ENCODE measurements at regions not wholly inside any gene's neighbourhood (a gene's known extent, or its start where the extent isn't known, plus 50 kb on each side); places are given as distances from the start of the nearest gene placed in this dataset.

DNA sequence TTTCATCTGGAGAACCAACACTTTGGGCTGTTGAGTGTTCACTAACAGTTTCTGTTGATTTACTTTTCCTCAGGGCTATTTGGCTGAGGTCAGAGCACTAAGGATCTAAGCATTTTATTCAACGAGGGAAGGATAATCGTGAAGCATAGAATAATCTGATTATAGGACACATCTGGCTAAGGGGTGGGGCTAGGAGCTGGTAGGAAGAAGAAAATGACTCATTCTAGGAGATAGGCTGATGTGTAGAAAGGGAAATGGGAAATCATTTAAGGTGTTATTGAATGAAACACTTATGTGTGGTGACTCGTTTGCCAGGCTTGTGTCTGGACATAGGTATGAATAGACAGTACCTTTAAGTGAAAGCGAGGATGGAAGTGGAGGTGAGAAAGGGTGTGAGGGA lies 167.2 kb downstream of the ETNK1 start (continued):
- TF ChIP-seq GABPA (IDR thresholded peaks at IDR 0.05 in 1 of 2, conservative IDR thresholded peaks at IDR 0.05 in 1 of 2) (no peak), YY1 (IDR thresholded peaks at IDR 0.05) (no peak), JUND (IDR thresholded peaks at IDR 0.05) (no peak), HNF4A (conservative IDR thresholded peaks at IDR 0.05) (no peak), FOXA2 (IDR thresholded peaks at IDR 0.05) (no peak), HNF4G (IDR thresholded peaks at IDR 0.05) (no peak)
- TF ChIP-seq, protein P1, sequence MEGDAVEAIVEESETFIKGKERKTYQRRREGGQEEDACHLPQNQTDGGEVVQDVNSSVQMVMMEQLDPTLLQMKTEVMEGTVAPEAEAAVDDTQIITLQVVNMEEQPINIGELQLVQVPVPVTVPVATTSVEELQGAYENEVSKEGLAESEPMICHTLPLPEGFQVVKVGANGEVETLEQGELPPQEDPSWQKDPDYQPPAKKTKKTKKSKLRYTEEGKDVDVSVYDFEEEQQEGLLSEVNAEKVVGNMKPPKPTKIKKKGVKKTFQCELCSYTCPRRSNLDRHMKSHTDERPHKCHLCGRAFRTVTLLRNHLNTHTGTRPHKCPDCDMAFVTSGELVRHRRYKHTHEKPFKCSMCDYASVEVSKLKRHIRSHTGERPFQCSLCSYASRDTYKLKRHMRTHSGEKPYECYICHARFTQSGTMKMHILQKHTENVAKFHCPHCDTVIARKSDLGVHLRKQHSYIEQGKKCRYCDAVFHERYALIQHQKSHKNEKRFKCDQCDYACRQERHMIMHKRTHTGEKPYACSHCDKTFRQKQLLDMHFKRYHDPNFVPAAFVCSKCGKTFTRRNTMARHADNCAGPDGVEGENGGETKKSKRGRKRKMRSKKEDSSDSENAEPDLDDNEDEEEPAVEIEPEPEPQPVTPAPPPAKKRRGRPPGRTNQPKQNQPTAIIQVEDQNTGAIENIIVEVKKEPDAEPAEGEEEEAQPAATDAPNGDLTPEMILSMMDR (IDR thresholded peaks at IDR 0.05; ENCODE audit: low read depth, low read length, missing input control): no peak

DNA sequence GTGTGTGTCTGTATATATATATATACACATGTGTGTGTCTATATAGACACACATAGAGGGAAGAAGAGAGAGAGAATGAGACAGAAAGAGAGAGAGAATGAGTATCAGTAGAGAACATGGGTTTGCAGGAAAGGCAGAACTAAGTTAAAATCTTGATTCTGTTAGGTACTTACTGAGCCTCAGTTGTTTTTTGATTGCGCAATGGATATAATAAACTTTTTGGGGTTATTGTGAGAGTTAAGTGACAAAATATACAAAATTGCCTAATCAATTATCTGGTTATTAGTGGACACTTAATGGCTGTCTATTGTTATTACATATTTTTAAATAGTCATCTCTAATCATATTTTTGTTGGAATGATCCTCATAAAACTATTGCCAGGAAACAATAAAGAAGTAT lies 169.0 kb downstream of the ETNK1 start:
- Histone ChIP-seq H3K27ac (ENCODE audit: low read depth in 1 of 2, low read length in 2 of 2) (no peak overlapping the region), H3K36me3 (ENCODE audit: control insufficient read depth in 4 of 4, insufficient read depth in 3 of 4, low read depth in 1 of 4, low read length in 3 of 4) (no peaks in the 10 kb centered on the region), H3K27me3 (ENCODE audit: control insufficient read depth in 4 of 4, insufficient read depth in 4 of 4, low read length in 3 of 4) (no peaks in the 10 kb centered on the region), H3K4me1 (ENCODE audit: control insufficient read depth in 4 of 4, insufficient read depth in 4 of 4, low read length in 3 of 4) (no peaks in the 10 kb centered on the region), H3K4me3 (ENCODE audit: low read depth in 1 of 3, low read length in 3 of 3) (no peak overlapping the region), H3K9ac (ENCODE audit: low read depth in 1 of 2, low read length in 2 of 2) (no peak overlapping the region), H3K9me3 (ENCODE audit: control insufficient read depth in 4 of 4, low read length in 3 of 4) (no peaks in the 10 kb centered on the region)
- 99% methylated on average over 1 of the region's 1 CpG for WGBS
- no peak for DNase-seq (ENCODE audit: low spot score)
- TF ChIP-seq RXRA (IDR thresholded peaks at IDR 0.05): no peak
- TF ChIP-seq, protein P2, sequence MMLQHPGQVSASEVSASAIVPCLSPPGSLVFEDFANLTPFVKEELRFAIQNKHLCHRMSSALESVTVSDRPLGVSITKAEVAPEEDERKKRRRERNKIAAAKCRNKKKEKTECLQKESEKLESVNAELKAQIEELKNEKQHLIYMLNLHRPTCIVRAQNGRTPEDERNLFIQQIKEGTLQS (IDR thresholded peaks at IDR 0.05): no peak
- TF ChIP-seq EGR1 (IDR thresholded peaks at IDR 0.05; ENCODE audit: low read depth in 2 of 2): no peak
- TF ChIP-seq FOXA2 (IDR thresholded peaks at IDR 0.05): no peak
- TF ChIP-seq JUND (IDR thresholded peaks at IDR 0.05): no peak
- TF ChIP-seq HNF4G (IDR thresholded peaks at IDR 0.05): no peak
- TF ChIP-seq, protein P3, sequence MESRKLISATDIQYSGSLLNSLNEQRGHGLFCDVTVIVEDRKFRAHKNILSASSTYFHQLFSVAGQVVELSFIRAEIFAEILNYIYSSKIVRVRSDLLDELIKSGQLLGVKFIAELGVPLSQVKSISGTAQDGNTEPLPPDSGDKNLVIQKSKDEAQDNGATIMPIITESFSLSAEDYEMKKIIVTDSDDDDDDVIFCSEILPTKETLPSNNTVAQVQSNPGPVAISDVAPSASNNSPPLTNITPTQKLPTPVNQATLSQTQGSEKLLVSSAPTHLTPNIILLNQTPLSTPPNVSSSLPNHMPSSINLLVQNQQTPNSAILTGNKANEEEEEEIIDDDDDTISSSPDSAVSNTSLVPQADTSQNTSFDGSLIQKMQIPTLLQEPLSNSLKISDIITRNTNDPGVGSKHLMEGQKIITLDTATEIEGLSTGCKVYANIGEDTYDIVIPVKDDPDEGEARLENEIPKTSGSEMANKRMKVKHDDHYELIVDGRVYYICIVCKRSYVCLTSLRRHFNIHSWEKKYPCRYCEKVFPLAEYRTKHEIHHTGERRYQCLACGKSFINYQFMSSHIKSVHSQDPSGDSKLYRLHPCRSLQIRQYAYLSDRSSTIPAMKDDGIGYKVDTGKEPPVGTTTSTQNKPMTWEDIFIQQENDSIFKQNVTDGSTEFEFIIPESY (IDR thresholded peaks at IDR 0.05): no peak
- TF ChIP-seq, protein P4, sequence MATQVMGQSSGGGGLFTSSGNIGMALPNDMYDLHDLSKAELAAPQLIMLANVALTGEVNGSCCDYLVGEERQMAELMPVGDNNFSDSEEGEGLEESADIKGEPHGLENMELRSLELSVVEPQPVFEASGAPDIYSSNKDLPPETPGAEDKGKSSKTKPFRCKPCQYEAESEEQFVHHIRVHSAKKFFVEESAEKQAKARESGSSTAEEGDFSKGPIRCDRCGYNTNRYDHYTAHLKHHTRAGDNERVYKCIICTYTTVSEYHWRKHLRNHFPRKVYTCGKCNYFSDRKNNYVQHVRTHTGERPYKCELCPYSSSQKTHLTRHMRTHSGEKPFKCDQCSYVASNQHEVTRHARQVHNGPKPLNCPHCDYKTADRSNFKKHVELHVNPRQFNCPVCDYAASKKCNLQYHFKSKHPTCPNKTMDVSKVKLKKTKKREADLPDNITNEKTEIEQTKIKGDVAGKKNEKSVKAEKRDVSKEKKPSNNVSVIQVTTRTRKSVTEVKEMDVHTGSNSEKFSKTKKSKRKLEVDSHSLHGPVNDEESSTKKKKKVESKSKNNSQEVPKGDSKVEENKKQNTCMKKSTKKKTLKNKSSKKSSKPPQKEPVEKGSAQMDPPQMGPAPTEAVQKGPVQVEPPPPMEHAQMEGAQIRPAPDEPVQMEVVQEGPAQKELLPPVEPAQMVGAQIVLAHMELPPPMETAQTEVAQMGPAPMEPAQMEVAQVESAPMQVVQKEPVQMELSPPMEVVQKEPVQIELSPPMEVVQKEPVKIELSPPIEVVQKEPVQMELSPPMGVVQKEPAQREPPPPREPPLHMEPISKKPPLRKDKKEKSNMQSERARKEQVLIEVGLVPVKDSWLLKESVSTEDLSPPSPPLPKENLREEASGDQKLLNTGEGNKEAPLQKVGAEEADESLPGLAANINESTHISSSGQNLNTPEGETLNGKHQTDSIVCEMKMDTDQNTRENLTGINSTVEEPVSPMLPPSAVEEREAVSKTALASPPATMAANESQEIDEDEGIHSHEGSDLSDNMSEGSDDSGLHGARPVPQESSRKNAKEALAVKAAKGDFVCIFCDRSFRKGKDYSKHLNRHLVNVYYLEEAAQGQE (IDR thresholded peaks at IDR 0.05): no peak
- no peak for TF ChIP-seq TAF1 (conservative IDR thresholded peaks at IDR 0.05)

All from liver (tissue), 8 donors.